ENCODE measurements at regions not wholly inside any gene's neighbourhood (a gene's known extent, or its start where the extent isn't known, plus 50 kb on each side); places are given as distances from the start of the nearest gene placed in this dataset.

GRCh38 chr18:65081786-65082185 lies 669.0 kb upstream of the CDH7 start:
- Histone ChIP-seq H3K4me1 (ENCODE audit: insufficient read depth, poor library complexity, severe bottlenecking) (no peaks in the 10 kb centered on the region), H3K27ac (ENCODE audit: poor library complexity, severe bottlenecking) (no peak overlapping the region), H3K4me3 (ENCODE audit: severe bottlenecking) (no peak overlapping the region), H3K9me3 (ENCODE audit: severe bottlenecking) (no peaks in the 10 kb centered on the region), H3K27me3 (ENCODE audit: insufficient read depth, poor library complexity, severe bottlenecking) (no peaks in the 10 kb centered on the region), H3K36me3 (ENCODE audit: low read depth) (no peaks in the 10 kb centered on the region)
- ATAC-seq (ENCODE audit: low read depth) = no peak
- no peak for DNase-seq (ENCODE audit: low spot score)
- TF ChIP-seq, protein P1, sequence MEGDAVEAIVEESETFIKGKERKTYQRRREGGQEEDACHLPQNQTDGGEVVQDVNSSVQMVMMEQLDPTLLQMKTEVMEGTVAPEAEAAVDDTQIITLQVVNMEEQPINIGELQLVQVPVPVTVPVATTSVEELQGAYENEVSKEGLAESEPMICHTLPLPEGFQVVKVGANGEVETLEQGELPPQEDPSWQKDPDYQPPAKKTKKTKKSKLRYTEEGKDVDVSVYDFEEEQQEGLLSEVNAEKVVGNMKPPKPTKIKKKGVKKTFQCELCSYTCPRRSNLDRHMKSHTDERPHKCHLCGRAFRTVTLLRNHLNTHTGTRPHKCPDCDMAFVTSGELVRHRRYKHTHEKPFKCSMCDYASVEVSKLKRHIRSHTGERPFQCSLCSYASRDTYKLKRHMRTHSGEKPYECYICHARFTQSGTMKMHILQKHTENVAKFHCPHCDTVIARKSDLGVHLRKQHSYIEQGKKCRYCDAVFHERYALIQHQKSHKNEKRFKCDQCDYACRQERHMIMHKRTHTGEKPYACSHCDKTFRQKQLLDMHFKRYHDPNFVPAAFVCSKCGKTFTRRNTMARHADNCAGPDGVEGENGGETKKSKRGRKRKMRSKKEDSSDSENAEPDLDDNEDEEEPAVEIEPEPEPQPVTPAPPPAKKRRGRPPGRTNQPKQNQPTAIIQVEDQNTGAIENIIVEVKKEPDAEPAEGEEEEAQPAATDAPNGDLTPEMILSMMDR (IDR thresholded peaks at IDR 0.05; ENCODE audit: poor library complexity, severe bottlenecking) = no peak

DNA sequence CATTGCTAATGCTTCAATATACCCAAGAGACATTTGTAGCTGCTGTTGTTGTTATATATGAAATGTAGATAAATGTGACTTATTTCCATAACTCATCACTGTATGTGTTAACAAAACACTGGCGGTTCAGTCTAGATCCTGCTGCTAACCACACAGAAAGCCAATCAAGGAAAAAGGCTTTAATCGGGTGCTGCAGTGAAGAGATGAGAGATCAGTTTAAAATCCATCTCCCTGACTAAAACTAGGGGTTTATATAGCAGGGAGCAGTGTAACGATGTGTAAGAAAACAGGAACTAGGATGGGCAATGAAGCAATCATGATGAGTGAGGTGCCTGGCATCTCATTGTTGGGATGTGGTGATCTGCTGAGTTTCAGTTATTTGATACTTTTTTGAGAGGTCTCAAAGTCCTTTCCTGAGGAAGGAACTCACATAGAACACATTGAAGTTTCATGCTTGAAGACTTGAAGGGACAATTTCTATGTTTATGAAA lies 677.7 kb upstream of the CDH7 start:
- TF ChIP-seq, protein P1 (IDR thresholded peaks at IDR 0.05; ENCODE audit: poor library complexity, severe bottlenecking) = no peak
- no peaks in the 10 kb centered on the region for H3K4me1 ChIP-seq (ENCODE audit: insufficient read depth, poor library complexity, severe bottlenecking)
- no peak overlapping the region for H3K27ac ChIP-seq (ENCODE audit: poor library complexity, severe bottlenecking)
- H3K4me3 ChIP-seq (ENCODE audit: severe bottlenecking) = no peak overlapping the region
- no peaks in the 10 kb centered on the region for H3K36me3 ChIP-seq (ENCODE audit: low read depth)
- no peaks in the 10 kb centered on the region for H3K9me3 ChIP-seq (ENCODE audit: severe bottlenecking)
- ATAC-seq (ENCODE audit: low read depth) = peak; percentile 66
- no peak for DNase-seq (ENCODE audit: low spot score)
- no peaks in the 10 kb centered on the region for H3K27me3 ChIP-seq (ENCODE audit: insufficient read depth, poor library complexity, severe bottlenecking)

GRCh38 chr18:65057439-65058083 lies 693.3 kb upstream of the CDH7 start:
- TF ChIP-seq, protein P1 (IDR thresholded peaks at IDR 0.05; ENCODE audit: poor library complexity, severe bottlenecking) = no peak
- Histone ChIP-seq H3K27ac (ENCODE audit: poor library complexity, severe bottlenecking) (no peak overlapping the region), H3K9me3 (ENCODE audit: severe bottlenecking) (no peaks in the 10 kb centered on the region), H3K4me1 (ENCODE audit: insufficient read depth, poor library complexity, severe bottlenecking) (no peaks in the 10 kb centered on the region), H3K36me3 (ENCODE audit: low read depth) (no peaks in the 10 kb centered on the region), H3K4me3 (ENCODE audit: severe bottlenecking) (no peak overlapping the region), H3K27me3 (ENCODE audit: insufficient read depth, poor library complexity, severe bottlenecking) (no peaks in the 10 kb centered on the region)
- no peak for DNase-seq (ENCODE audit: low spot score)
- ATAC-seq (ENCODE audit: low read depth) = no peak

- DNase-seq (ENCODE audit: low spot score) (no peak), ATAC-seq (ENCODE audit: low read depth) (no peak)
- H3K27me3 ChIP-seq (ENCODE audit: insufficient read depth, poor library complexity, severe bottlenecking) = no peaks in the 10 kb centered on the region
- H3K27ac ChIP-seq (ENCODE audit: poor library complexity, severe bottlenecking) = no peak overlapping the region
- H3K9me3 ChIP-seq (ENCODE audit: severe bottlenecking) = no peaks in the 10 kb centered on the region
- no peaks in the 10 kb centered on the region for H3K36me3 ChIP-seq (ENCODE audit: low read depth)
- H3K4me1 ChIP-seq (ENCODE audit: insufficient read depth, poor library complexity, severe bottlenecking) = no peaks in the 10 kb centered on the region
- TF ChIP-seq, protein P1 (IDR thresholded peaks at IDR 0.05; ENCODE audit: poor library complexity, severe bottlenecking) = no peak
- no peak overlapping the region for H3K4me3 ChIP-seq (ENCODE audit: severe bottlenecking)
These were observed 694.2 kb upstream of the CDH7 start for GRCh38 chr18:65056575-65056974.

DNA sequence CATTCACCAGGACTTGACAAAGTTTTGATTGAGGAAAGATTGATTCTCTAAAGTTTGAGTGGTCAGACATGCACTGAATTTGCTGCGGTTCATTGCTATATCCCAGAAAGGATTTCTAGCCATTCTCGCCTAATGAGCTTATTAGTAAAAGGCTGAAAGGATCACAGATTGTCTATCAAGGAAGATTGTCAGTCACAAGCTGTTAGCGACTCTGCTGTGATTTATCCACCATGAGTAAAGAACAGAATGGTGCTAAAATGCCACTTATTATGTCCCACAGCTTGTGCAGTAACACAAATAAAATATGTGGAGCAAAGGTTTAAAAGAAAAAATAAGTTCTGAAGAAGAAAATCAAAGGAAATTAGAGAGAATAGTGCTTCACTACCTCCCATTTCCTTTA lies 701.2 kb upstream of the CDH7 start:
- ATAC-seq (ENCODE audit: low read depth) = no peak
- H3K36me3 ChIP-seq (ENCODE audit: low read depth) = no peaks in the 10 kb centered on the region
- no peaks in the 10 kb centered on the region for H3K9me3 ChIP-seq (ENCODE audit: severe bottlenecking)
- H3K4me3 ChIP-seq (ENCODE audit: severe bottlenecking) = no peak overlapping the region
- H3K27ac ChIP-seq (ENCODE audit: poor library complexity, severe bottlenecking) = no peak overlapping the region
- no peaks in the 10 kb centered on the region for H3K27me3 ChIP-seq (ENCODE audit: insufficient read depth, poor library complexity, severe bottlenecking)
- no peak for DNase-seq (ENCODE audit: low spot score)
- no peaks in the 10 kb centered on the region for H3K4me1 ChIP-seq (ENCODE audit: insufficient read depth, poor library complexity, severe bottlenecking)
- TF ChIP-seq, protein P1 (IDR thresholded peaks at IDR 0.05; ENCODE audit: poor library complexity, severe bottlenecking) = no peak

Data from RWPE2 (cell line).